Activated effector memory CD4-positive, alpha-beta T cell treated with anti-CD3 and anti-CD28 coated beads, Interleukin-2, amount 50 U/mL, for 16 hours (primary cell): ENCODE measurements at regions not wholly inside any gene's neighbourhood (a gene's known extent, or its start where the extent isn't known, plus 50 kb on each side); places are given as distances from the start of the nearest gene placed in this dataset.

Source experiments
- DNase-seq: peaks from one replicate; pipeline ENCODE4 v3.0.0-alpha.2; 2020

DNA sequence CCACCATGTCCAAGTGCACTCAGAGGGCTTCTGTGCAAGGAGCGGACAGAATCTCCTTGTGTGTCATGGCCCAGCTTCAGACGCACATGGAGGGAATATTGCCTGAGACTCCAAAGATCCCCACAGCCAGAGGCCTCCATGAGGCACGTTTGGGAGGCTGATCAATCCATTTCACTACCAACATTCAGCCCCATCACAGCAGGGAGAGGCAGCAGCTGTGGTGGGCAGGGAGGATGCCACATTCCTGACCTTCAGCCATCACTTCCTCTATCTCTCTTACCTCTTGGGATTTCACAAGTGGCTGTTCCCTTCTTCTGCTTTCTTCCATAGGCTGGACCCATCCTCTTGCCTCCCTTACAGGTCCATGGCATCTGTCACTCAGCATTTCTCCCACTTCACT is 82.4 kb upstream of the MBNL2 start:
- no peak for DNase-seq

DNA sequence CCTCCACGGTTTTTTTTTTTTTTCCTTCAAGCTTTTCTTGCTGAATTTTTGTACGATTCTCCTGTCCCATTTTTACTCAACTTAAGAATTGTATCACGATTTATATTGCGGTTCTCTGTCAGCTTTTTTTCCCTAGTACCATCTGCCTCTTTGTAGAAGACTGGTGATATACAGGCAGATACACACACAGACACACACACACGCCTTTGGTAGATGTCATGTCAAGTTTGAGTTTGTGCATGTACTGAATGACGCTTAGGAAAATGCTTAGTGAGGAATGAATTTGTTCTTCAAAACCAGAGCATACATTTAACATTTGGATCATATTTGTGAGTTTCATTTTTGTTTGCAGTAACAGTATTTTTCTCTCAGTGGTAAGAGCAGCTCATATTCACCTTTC is 82.0 kb upstream of the MBNL2 start:
- DNase-seq, result no peak

DNA sequence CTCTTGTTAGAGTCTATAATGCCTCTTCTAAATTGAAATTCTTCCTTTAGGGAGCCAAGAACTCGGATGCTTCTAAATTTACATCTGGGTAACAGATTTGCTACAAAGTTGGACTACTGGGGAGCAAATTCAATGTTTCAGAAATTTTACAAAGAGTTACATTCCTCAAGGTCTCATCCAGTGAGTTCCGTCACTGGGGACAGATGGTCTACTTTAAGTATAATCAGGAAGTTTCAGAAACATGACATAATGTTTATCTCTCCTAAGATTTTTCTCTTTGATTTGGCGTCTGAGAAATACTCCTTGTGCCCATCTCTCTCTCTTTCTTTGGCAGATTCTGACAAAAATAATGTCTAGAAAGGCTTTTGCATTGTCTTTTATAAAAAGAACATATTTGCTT is 81.5 kb upstream of the MBNL2 start:
- no peak for DNase-seq

DNA sequence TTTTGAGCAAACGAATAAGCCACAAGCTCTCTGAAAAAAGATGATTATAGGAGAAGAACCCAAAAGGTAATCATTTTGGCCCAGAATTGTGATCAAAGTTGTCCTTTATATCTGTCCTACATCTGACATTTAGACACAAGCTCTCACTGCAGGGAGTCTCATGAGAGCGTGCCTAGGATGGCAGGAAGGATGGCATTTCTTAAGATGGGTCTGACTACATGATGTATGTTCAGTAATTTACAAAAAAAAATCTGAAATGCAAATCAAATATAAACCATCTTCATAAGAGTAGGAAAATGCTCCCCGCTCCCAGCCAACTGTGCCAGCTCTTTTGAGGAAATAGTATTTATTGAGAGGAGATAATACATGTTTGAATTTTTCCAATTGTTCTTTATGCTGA is 81.0 kb upstream of the MBNL2 start:
- no peak for DNase-seq

DNA sequence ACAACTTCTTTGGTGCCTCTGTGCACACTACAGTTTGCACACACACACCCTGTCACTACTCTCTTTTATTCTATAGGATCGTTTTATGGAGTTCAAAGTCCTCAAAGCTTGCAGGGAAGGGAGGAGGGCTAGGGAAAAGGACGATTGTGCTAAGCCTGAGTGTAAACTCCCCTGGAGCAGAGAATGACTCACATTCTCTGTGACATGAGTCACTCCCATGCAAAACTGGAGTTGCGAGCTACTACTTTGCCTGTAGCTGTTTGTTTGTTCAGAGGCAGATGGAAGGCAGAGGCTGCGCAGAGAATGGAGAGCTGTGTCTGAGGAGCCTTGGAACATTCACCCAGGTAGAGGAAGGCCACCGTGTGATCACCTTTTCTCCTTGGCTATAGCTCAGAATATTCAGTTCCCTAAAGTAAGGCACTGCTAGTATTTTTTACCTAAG is 80.5 kb upstream of the MBNL2 start:
- DNase-seq, result no peak

DNA sequence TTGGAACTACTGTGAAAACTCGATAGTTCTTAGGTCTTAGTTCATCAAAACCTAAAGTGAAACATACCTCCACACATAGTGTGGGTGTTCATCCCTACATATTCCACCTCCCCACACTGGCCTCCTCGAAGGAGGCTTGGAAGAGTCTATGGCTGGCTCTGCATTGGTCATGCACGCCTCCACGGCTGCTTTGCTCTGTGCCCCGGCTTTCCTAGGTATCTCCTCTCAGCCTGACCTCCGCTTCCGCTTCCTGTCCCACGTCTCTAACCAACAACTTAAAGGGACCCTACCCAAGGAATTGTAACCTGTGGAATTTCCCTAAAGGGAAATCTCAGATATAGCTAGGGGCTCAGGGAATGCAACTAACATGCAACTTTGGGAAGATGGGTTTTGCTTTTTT is 79.7 kb upstream of the MBNL2 start:
- DNase-seq, result no peak

DNA sequence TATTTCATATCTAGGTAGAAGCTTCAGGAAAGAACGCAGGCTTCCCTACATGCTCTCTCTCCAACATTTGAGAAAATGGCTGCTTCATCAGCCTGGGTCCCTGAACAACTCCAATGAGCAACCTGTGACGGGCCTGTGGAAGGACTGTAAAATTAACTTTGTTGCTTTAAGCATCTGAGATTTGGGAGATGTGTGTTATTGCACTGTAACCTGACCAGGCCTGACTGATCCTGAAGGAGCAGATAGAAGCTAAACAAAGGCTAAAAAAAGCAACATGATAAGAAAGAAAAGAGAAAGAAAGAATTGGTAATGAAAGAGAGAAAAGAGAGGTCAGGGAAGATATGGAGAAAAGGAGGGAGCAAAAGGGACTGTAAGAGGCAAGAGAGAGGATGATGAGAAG is 77.1 kb upstream of the MBNL2 start:
- no peak for DNase-seq

DNA sequence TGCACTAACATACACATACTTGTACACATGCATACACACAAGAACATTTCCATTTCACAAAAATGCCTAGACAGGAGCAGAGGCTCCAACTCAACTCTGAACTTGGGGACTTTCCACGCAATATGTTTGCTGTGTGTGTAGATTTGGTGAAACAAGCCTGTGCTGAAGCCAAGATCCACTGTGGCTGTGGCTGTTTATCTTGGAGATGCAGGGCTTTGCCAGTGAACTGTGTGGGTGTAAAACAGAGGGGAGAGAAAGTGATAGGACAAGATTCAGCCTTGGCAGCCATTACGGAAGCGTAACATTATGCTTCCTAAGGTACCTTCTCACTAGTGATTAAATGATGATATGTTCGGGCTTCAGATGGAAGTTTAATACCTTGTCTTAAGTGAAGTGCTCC is 73.2 kb upstream of the MBNL2 start:
- DNase-seq, result no peak

DNA sequence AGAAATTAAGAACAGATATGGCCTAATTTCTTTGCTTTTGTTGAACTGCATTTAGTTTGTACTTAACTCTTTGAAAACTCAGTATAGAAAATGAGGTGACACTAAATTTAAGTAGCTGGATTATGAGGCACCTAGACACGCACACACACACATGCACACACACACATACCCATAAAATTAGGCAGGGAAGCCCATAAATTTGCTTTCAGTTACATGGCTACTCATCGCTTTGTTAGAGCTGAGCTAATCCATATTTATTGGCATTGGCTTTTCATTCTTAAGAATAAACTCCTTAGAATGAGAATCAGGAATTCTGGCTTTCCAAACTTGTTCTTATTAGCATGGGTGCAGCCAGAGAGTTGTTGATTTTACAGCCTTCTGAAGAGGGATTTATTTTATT is 61.7 kb upstream of the MBNL2 start:
- no peak for DNase-seq

DNA sequence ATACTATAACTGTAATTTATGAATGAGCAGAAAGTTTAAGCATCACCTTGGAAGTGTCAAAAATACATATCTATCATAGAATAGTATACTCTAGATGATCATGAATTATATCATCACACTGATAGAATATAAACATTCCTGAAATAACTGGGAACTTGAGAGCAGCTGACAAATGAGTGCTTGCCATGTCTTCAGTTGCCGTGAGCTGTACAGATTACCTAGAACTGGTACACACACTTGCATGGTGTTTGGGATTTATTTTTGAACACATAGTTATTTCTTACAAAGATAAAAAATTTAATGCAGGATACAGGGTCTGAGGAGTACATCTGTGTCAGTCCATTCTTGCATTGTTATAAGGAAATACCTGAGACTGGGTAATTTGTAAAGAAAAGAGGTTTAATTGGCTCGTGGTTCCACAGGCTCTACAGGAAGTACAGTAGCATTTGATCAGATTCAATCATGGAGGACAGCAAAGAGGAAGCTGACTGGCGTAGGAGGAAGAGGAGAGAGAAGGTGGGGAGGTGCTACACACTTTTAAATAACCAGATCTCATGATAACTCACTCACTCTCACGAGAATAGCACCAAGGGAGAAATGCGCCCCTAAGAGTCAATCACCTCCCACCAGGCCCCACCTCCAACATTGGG is 60.4 kb upstream of the MBNL2 start:
- DNase-seq, result no peak

DNA sequence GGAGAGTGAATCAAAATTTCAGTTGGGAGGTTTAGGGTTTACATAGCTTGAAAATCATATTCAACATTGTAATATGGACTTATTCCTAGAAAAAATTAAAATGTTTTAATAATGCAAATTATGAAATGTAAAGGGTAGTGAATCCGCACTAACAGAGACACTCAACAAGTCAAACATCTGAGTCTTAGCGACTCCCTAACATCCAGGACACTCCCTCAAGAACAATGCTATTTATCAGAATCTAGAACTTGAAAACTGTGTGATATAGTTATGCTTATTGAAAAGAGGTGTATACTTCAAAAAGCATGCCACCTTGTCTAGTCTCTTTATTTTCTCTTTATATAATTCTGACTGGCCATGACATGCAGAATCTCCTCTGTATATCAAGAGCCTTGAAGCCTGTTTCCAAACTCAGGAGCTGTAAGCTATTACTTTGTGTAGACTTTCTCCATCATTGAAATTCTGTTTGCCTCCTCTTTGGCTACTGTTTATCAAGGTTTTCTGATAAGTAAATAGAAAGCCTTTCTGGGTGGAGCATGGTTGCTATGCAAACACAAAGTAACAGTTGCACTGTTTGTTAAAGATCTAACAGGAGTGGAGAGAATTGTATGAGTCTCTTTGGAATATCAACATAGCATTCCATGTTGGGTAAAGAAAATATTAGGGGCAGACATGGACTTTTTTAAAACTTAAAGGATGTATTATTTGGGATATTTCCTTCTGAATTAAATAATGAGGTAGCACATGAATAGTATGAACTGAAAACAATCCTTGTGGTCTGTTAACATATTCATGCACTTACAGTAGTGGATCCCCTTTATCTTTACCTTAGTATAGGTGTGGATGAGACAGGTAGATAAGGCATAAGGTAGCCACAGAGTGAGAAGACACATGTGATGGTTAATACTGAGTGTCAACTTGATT is 56.4 kb upstream of the MBNL2 start:
- no peak for DNase-seq

DNA sequence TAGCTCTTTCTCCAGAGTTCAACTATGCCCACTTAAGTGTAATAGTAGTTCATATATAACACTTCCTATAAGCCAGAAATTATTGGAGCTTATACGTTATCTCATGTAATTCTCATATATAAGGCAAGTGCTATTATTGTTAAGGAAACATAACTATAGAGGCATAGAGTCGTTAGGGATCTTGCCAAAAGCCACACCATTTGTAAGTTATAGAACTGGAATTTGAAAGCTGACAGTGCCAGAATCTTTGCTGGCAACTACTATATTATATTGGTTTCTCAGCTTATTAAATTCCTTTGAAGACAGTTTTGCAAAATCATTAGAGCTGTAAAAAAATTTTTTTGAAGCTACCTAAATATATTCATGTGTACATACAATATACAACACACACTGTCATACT is 51.0 kb upstream of the MBNL2 start:
- no peak for DNase-seq
